GM21423 (cell line): ENCODE measurements at regions not wholly inside any gene's neighbourhood (a gene's known extent, or its start where the extent isn't known, plus 50 kb on each side); places are given as distances from the start of the nearest gene placed in this dataset.

Experiments
- ATAC-seq: cut with Tn5 transposase; IDR thresholded peaks from one replicate; pipeline ENCODE4 v1.9.1; 2021; ENCODE audit warnings: mild to moderate bottlenecking, moderate library complexity; ENCODE audit not compliant: unreplicated experiment

GRCh38 chr5:88489364-88489763 lies 220.7 kb upstream of the TMEM161B start:
- ATAC-seq, result no peak

DNA sequence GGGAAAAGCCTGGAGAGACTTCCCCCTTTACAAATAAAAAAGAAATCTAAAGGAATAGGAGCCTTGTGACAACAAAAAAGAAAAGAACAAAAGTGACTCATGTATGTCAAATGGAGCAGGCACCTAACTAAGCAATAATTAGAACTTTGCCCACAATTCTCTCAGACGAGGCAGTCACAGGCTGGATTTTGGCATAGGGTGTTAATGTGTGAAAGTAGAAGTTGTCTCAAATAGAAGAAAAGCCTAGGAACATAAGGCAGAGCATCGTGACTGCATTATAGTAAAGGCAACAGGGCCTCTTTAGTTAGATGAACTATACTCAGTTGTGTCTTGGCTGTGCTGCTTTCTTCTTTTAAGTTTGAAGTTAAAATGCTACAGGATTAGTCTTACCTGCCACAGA lies 219.9 kb upstream of the TMEM161B start:
- ATAC-seq, result no peak

GRCh38 chr5:88488130-88488529 lies 219.5 kb upstream of the TMEM161B start:
- ATAC-seq, result no peak

DNA sequence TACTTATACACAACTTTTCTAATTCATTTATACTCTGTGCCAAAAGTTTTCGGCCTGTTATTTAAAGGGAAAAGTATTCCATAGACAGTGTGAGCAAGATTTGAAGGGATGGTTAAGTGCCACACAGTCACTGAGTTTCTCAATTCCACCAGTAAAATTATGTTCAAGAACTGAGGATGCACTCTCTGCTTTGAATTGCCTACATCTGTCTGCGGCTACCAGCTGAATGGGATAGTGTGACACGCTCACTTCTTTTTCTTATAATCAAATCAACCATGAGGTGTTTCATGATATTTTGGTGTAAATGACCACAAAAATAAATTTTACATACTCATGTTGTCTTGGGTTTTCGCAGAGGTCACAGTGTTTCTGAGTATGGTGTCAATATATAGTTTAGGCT lies 218.4 kb upstream of the TMEM161B start:
- ATAC-seq, result no peak

DNA sequence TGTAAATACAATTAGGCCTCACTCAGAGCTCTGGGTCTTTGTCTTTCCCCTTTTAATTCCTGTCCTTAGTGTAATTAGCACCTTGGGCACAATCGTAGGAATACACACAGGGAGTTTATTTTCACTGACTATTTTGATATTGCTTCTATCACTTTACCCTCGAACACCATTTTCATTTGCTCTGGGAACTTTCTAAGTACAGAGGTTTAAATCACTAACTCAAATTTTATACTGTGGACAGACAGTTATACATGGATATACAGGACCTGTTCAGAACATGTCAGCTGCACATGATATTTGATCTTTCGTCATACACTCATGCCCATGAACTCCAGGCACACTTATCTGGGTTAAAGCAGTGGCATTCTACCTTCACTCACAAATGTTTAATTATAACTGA lies 217.8 kb upstream of the TMEM161B start:
- no peak for ATAC-seq

GRCh38 chr5:88485531-88485930 lies 216.9 kb upstream of the TMEM161B start:
- no peak for ATAC-seq

DNA sequence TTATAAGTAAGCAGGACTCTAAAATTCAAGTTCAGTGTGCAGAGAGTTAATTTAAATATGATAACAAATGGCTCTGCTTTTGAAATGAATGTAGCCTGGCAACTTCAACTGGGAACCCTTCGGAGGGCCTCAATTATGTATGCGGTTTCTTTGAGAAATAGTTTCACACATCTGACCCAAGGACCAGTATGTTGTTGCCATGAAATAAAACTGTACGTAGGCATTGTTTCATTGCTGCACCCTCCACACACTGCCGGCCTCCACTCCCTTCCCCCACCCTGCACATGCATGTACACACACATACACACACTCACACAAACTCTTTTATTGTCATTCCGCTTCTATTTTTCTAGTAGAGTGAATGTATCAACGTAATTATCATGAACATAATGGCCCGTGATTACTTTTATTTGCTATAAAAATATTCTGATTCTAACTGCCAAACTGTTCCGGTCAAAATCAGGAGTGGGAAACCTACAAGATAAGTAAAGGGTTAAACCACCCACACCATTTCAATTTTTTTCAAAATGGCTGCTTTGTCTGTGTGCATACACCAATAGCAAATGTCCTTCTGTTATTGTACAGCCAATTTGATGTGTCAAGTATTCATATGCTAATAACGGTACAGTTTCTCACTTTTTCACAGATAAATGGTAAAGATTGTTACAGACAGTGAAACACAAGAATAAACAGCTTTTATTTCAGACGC lies 215.5 kb upstream of the TMEM161B start:
- ATAC-seq, result no peak

GRCh38 chr5:88480801-88481499 lies 212.3 kb upstream of the TMEM161B start:
- no peak for ATAC-seq

DNA sequence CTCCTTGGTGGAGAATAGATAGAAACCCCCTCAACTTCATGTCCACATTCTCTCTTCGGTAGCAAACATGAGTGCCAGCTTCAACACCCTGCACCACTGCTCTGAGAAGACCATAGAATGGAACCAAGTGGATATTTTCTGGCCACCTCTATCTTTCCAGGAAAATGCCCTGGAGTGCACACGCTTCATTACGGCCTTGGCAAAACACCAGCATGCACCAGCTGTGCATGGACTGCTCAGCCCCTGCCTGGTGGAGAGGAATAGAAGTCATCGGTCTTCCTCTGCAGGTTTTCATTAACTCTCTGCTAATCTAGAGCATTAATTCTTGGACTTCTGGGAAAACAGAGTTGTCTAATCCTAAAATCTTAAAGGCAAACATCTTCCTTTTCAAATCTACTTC lies 211.6 kb upstream of the TMEM161B start:
- ATAC-seq, result no peak

DNA sequence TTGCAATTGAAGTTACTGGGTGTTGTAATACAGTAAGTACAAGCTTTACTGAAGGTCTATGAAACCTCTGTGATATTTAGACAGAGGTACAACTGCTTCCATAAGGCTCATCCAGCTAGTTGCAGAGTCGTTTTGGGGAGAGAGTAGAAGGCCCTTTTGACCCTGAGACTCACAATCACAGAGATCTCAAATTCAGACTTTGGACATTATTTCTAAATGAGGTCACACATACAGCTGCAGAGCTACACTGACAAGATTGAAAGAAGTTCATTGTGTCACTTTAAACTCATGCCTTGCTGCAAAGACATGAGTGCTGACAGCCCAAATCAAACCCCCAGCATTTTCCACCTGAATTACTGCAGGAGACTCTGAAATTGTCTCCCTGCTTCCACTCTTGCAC lies 205.9 kb upstream of the TMEM161B start:
- no peak for ATAC-seq

DNA sequence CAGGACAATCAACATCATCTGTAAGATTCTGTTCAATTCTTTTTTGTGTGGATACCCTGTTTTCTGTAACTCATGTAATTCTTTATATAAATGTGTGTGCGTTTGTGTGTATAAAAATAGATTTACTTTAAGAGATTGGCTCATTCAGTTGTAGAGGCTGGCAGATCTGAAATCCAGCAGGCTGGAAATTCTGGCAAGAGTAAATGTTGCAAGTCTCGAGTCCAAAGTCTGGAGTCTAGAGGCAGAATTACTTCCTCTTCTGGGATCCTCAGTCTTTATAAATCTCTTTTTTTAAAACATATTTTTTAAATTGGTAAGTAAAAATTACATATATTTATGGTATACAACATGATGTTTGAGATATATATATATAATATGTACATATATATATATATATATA lies 202.1 kb upstream of the TMEM161B start:
- ATAC-seq, result no peak

- ATAC-seq, result no peak
These were observed 191.3 kb upstream of the TMEM161B start for GRCh38 chr5:88459971-88460370.

- ATAC-seq, result no peak
These were observed 184.2 kb upstream of the TMEM161B start for GRCh38 chr5:88452820-88453219.

DNA sequence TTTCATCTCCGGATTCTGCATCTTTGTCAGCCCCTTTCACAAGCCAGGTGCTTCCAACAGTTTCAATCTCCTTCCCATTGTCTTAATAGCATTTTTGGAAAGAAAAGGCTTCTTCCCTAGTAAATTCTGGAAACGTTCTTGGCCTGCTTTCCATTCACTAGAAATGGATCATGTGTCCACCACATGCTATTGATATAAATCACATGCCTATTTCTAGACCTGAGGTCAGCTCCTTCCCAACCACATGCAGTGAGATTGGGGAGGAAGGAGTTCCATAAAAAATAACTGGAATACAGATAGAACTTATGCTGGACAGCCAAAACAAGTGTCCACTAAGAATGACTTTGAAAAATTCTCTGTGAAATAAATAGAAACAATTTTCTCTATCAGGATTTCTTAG lies 181.6 kb upstream of the TMEM161B start:
- no peak for ATAC-seq

DNA sequence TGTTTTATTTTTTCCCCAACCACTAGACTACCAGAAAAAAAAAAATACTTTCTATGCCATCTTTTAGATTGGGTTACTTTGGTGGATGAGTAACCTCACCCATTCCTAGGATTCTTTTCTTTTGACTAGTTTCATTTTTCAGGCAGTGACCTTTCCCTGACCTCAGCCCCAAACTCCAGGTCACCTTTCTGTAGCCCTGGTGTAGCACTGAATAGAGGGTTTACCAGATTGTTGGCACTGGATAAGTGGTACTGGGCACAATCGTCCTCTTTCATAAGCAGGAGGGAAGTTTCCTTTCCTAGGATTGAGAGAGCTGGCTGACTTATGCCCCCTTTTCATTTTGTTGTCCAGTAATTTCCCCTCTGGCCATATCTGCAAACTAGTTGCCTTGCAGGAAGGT lies 169.4 kb upstream of the TMEM161B start:
- ATAC-seq, result no peak

GRCh38 chr5:88436290-88436689 lies 167.6 kb upstream of the TMEM161B start:
- ATAC-seq, result no peak

- ATAC-seq, result no peak
These were observed 160.0 kb upstream of the TMEM161B start for GRCh38 chr5:88428633-88429032.

GRCh38 chr5:88426441-88426840 lies 157.8 kb upstream of the TMEM161B start:
- no peak for ATAC-seq

DNA sequence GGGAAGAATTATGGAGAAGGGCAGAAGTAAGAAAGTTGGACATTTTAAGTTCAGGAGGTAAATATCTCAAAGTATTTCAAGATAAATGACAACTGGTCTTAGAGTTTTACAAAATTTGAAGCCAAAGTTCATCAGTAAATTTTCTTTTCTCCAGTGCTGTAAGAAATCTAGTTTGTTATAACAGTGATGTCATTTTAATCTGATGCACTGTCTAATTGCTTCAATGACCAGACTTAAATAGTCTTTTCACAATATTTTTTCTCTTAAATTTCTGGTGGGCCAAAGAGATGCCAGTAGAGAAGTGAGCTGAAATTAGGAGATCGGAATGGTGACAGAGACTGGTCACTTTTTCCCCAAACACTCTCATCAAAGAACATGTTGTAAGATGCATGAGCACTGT lies 156.5 kb upstream of the TMEM161B start:
- no peak for ATAC-seq

DNA sequence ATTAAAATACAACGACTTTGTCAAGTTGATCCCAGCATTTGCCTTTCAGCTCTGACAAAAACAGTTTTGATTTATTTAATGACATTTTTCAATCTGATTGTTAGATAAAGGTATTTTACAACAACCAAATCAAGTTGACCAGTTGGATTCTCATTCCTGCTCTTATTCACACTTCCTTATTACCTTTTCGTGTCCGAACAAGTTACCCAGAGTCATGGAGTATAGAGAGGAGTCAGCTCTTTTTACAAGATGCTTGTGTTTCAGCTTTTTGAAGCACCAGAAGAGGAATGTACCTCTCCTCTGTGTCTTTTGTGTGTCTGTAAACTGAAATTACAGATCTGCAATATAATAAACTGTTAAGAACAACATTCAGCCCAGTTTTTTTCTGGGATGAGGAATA lies 151.3 kb upstream of the TMEM161B start:
- ATAC-seq, result no peak

DNA sequence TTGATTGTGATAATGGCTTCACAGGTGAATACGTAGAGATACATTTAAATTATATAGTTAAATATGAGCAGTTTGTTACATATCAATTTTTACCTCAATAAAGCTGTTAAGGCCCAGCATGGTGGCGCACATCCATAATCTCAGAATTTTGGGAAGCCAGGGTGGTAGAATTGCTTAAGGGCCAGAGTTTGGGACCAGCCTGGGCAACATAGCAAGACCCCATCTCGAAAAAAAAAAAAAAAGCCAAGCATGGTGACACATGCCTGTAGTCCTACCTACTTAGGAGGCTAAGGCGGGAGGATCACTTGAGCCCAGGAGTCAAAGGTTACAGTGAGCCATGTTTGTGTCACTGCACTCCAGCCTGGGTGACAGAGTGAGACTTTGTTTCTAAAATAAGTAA lies 138.7 kb upstream of the TMEM161B start:
- ATAC-seq, result no peak

DNA sequence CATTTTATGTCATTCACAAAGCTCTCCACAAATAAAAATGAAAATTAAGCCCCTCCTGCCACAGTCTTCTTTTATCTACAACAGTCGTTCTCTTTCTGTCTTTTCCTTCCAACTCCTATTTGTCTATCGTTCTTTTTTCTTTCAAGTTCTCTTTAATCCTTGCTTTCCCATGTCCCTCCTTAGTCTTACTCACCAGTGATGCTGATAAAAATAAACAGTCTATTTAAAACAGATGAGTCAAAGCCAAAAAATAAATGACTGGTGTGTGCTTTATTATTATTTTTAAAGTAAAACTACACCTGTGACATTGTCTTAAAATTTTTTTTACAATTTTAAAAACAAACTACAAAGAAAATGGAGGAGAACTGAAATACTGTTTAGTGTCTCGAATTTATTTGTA lies 137.1 kb upstream of the TMEM161B start:
- ATAC-seq, result no peak

DNA sequence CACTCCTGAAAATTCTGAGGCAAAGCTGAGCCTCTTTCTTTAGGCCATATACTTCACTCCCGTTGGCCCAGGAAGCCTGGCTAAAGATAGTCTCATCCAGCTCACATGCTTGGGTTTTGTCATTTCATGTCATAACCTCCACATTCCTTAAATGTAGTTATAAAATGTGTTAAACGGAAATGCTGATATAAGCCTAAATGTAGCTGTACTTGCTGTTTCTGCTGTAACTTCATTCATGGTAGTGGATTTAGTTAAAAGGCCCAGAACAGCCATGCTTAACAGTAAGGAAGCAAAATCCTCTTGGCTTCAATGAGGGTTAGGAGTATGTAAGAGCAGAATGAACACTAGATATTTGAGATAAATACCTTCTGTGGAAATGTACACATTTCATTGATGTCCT lies 135.8 kb upstream of the TMEM161B start:
- no peak for ATAC-seq
